ENCODE measurements at regions not wholly inside any gene's neighbourhood (a gene's known extent, or its start where the extent isn't known, plus 50 kb on each side); places are given as distances from the start of the nearest gene placed in this dataset.
"Not testable (repeated sequence)": the region's sequence is repeated elsewhere in the genome, so short reads cannot be mapped to it uniquely, and the experiment has no call there.

DNA sequence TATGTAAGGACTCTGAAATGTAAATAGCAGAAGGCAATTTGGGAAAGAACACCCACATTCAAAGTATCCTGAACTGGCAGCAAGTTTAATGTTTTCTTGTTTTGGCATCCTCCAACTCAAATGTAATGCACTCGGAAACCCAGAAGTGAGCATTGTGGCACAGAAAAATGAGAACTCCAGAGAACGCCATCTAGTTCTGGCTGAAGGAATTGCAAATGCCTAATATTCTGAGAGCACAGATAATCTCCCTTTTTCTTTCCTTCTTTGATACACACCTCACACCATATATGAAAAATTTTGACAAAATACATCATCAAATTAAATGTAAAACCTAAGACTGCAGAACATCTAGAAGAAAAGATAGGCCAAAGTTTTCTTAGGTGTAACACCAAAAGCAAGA, 52.1 kb downstream of the PWWP3B start:
- DNase-seq (no peak), ATAC-seq (no peak)

DNA sequence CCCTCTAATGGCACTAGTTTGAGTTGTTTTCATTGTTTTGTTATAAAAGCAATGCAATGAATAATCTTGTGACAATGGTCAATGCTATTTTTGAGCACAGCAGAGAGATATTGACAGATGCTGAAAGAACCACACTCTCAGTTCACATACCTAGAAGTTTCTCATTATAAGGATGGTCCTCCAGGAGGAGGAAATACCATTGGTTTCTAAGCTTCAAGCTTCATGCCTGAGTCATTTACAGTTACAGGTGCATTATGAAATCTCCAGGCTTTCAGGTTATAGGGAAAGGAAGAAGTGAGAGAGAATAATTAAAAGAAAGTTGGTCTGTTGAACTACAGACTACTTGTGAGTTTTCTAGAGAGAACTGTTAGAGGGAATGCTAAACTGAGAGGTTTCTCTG, 75.3 kb downstream of the PWWP3B start:
- ATAC-seq (no peak), DNase-seq (no peak)

- DNase-seq (no peak), ATAC-seq (no peak)
Measured at GRCh38 chrX:106246511-106246910, 78.4 kb downstream of the PWWP3B start.

DNA sequence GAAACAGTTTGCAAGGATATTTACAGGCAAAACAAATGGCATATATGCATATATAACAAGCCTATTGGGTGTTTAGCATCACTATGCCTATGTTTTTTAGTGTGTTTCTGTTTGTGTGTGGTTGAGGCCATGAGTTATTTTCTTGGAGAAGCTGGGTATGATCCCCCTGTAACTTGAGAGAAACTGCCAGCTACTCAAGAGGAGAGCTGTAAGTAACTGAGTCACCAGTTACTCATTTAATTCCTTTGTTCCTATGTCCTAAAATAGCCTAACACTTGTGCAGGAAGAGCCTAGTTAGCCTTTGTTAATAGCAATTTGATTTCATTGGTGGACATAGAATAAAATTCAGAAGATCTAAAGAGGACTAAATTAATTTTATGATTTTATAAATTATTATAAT, 79.1 kb downstream of the PWWP3B start:
- DNase-seq: no peak

DNA sequence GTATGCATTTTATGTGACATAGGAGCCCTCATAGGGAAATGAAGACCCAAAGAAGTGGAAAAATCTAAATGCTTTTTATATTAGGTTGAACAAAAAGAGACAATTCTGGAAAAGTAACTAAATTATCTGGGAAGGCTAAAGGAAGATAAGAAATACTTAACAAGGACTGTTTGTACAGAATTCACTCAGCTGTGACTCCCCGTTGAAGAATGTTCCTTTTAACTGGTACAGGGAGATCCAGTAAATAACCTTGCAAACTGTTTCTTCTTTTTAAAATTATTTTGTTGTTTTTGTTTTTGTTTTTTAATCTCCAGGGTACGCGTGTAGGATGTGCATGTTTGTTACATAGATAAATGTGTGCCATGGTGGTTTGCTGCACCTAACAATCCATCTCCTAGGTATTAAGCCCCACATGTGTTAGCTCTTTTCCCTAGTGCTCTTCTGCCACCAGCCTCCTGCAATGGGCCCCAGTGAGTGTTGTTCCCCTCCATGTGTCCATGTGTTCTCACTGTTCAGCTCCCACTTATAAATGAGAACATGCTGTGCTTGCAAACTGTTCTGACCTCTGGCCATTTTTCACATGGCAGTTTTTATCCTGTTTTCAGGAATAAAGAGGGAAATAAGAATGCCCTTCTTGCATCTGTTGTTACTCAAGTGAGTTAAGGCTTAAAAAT, 81.7 kb downstream of the PWWP3B start:
- DNase-seq (no peak), ATAC-seq (no peak)

More for the DNA sequence above, 79.1 kb downstream of the PWWP3B start:
- ATAC-seq: no peak

DNA sequence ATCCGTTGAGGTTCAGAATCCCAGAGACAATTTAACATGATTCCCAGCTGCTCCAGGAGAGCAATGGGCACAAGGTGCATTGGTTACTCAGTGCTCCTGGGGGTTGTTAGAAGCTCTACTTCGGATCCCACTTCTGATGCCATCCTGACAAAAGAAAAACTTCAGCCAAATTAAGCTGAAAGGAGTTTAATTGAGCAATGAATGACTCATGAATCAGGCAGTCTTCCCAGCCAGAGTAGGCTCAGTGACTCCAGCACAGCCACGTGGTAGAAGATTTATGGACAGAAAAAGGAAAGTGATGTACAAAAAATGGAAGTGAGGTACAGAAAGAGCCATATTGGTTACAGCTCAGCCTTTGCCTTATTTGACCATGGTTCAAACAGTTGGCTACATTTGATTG, 95.7 kb downstream of the PWWP3B start:
- DNase-seq (no peak), ATAC-seq (no peak)

DNA sequence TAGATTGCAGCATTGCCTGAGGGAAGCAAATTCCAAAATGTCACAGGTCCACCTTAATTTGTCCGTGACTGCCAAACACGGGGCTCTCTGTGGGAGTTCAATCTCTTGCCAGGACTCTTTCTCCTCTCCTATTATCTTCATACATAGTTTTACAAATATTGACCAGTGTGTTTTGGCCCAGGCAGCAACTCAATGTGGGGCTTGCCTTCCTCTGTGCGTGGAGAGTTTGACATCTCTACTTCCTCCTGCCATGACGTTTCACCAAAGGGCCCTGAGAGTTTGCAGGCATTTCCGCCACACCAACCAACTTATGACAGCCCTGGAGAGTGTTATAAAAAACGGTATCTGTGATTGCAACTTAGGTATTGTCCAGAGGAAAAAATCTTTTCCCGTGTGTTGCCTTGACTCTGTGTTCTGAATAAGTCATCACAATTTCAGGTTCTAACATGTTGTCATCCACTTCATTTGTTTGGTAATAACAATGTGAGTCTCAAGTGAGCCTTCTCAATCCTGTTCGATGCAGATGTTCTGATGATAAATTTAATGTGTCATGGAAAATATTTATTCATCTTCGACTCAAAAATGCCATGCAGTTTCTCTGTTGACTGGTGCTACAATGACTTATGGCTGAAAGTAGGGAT, 106.0 kb downstream of the PWWP3B start:
- not testable (repeated sequence) for DNase-seq, ATAC-seq

GRCh38 chrX:106275172-106275571, 107.1 kb downstream of the PWWP3B start:
- not testable (repeated sequence) for DNase-seq, ATAC-seq

- ATAC-seq: no peak
Measured at GRCh38 chrX:106278951-106279350, 110.8 kb downstream of the PWWP3B start.

GRCh38 chrX:106281383-106281782, 113.3 kb downstream of the PWWP3B start:
- ATAC-seq (no peak), DNase-seq (no peak)

More at GRCh38 chrX:106278951-106279350, 110.8 kb downstream of the PWWP3B start:
- no peak for DNase-seq

GRCh38 chrX:106283841-106284240, 115.7 kb downstream of the PWWP3B start:
- DNase-seq: no peak
- no peak for ATAC-seq

DNA sequence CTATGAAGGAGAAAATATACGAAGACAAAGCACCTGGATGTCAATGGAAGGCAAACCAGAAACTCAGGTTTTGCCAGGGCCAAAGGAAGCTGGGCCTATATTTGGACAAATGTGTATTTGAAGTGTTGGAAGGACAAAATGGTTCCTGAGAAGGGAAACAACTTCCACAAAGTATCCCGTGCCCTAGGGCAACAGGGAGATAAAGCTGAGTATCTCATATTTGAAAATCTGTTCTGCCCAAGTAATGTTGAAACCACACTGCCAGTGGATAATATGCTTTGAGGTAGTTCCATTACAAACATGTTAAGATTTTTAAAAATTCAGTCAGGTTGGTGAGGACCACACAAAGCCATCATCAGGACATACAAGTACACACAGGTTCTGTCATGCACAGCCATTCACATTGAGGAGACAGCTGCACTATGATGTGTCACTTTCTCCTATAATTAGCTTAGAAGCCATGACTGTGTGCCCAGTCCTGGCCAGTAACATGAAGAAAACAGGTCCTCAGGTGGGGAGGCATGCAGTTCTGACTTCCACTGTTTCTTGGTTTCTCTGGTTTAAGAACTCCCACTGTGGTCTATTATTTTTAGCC, 116.4 kb downstream of the PWWP3B start:
- DNase-seq (no peak), ATAC-seq (no peak)

GRCh38 chrX:106286053-106286650, 118.0 kb downstream of the PWWP3B start:
- ATAC-seq (no peak), DNase-seq (no peak)

GRCh38 chrX:106290778-106291177, 122.7 kb downstream of the PWWP3B start:
- ATAC-seq, DNase-seq: not testable (repeated sequence)

GRCh38 chrX:106291779-106292390, 123.8 kb downstream of the PWWP3B start:
- not testable (repeated sequence) for DNase-seq, ATAC-seq

DNA sequence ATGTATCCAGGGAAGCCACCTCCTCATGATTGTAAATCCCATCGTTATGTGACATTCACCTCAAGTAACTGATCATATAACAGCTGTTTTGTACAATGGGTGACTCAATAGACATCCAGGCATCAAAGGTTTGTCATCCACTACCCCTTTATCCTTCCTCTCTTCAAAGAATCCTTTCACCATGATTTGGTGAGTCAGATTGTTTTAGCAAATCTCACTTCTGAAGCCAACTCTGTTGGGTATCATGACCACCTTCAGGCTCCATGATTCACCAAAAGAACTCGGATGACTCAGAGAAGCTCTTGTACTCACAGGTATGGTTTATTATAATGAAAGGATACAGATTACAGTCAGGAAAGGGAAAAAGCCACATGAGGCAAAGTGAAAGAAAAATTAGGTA, 132.1 kb downstream of the PWWP3B start:
- DNase-seq (no peak), ATAC-seq (no peak)

DNA sequence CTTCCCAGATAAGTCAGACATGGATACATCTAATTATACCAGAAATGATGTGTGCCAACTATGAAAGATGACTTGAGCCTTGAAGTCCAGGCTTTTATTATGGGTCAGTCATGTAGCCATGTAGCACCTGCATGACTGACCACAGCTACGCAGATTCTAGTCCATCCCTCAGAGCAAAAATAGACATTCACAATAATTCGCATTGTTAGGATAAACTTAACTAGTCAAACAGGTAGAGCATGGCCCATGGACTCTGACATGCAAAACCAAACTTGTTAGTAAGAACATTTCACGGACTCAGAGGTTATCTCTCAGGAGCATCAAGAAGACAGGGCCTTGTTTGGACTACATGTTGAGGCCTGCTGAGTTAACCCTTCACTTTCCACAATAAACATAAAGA, 132.6 kb downstream of the PWWP3B start:
- DNase-seq (no peak), ATAC-seq (no peak)

- ATAC-seq (no peak), DNase-seq (no peak)
Measured at GRCh38 chrX:106302304-106302703, 134.2 kb downstream of the PWWP3B start.

- DNase-seq (no peak), ATAC-seq (no peak)
Measured at GRCh38 chrX:106306391-106306947, 138.4 kb downstream of the PWWP3B start.

DNA sequence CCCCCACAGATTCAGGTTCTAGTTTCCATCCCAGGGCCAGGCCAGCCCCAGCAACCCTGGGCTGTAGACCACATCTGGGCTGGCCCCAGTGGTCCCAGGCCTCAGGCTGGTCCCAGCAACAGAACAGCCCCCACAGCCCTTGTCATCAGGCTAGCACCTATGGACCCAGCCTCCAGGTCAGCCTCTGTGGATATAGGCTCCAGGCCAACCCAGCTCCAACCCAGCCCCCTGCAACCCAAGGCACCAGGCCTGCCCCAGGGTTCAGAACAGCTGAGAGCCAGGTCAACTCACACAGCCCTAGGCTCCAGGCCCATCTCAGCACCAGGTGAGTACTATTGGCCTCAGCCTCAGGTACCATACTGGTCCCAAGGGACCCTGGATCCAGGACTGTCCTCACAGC, 155.3 kb downstream of the PWWP3B start:
- ATAC-seq (no peak), DNase-seq (no peak)

DNA sequence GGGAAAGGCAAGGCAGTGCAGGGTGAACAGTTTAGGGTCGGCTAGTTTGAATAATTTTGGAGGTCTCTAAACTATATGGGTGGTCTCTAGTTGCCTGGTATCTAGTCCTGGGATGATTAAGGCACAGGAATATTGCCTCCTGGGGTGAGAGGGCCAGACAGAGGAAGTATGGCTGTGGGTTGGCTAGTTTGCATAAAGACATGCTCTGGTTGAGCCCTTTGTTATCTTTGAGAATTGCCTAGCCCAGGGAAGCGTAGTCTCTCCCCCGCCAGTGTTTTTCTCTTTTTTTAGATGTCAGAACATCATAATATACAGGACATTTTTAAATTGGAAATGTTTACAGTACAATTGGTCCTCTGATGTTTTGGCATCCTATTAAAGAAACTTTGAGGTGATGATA, 163.5 kb downstream of the PWWP3B start:
- ATAC-seq (no peak), DNase-seq (no peak)

DNA sequence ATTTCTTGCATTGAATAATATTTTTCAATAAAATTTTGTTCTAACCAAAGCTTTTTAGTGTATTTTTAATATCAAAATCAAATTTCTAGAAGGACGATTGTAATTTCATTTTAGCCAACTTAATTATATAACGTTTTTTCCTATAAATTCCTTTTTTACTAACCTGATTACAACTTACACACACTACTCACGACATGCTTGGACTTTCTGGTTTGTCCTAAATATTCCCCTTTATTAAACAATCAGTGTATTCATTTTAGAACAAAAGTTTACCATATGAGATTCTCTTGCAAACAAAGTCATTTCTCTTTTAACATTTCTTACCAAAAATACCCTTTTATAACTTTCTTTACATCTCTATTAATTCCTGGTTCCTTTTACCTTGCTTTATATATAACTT, 173.7 kb downstream of the PWWP3B start:
- no peak for ATAC-seq
- DNase-seq: no peak
